OCI-LY3 (cell line): ENCODE measurements at regions not wholly inside any gene's neighbourhood (a gene's known extent, or its start where the extent isn't known, plus 50 kb on each side); places are given as distances from the start of the nearest gene placed in this dataset.

Source experiments
- H2AFZ ChIP-seq: fragments of 200-600, 300-600 bp; shearing (Covaris generic); 2 replicates; pipeline ENCODE4 v1.6.0; 2014; ENCODE audit warnings: antibody characterized with exemption, low read depth, low read length
- H3K27ac ChIP-seq: fragments of 200-600, 300-600 bp; sonication (generic); 2 replicates; pipeline ENCODE4 v1.5.1; 2014; ENCODE audit warnings: mild to moderate bottlenecking, low read length, moderate library complexity, mixed read lengths
- H3K27me3 ChIP-seq: fragments of 200-600, 300-600 bp; sonication (generic); 2 replicates; pipeline ENCODE4 v1.6.1; 2014; ENCODE audit warnings: low read depth, low read length, mixed read lengths
- H3K36me3 ChIP-seq: fragments of 200-600, 300-600 bp; sonication (generic); replicated peaks from 2 replicates; pipeline ENCODE3; 2014; ENCODE audit warnings: low read depth, low read length, mixed read lengths
- H3K4me1 ChIP-seq: fragments of 300-600, 200-600 bp; sonication (generic); 2 replicates; pipeline ENCODE4 v1.6.1; 2014; ENCODE audit warnings: low read length, mixed read lengths
- H3K4me2 ChIP-seq: fragments of 200-600, 300-600 bp; sonication (generic); 2 replicates; pipeline ENCODE4 v1.6.1; 2014; ENCODE audit warnings: low read length, mixed read lengths
- H3K4me3 ChIP-seq: fragments of 300-600, 200-600 bp; sonication (generic); 2 replicates; pipeline ENCODE4 v1.5.1; 2014; ENCODE audit warnings: antibody characterized with exemption, mild to moderate bottlenecking, low read length, moderate library complexity
- H3K79me2 ChIP-seq: fragments of 300-600, 200-600 bp; shearing (Covaris generic); 2 replicates; pipeline ENCODE4 v1.6.1; 2014; ENCODE audit warnings: mild to moderate bottlenecking, low read length, mixed read lengths
- H3K9ac ChIP-seq: fragments of 300-600, 200-600 bp; shearing (Covaris generic); 2 replicates; pipeline ENCODE4 v1.6.0; 2014; ENCODE audit warnings: mild to moderate bottlenecking, low read length, moderate library complexity
- H3K9me3 ChIP-seq: fragments of 200-600, 300-600 bp; shearing (Covaris generic); 2 replicates; pipeline ENCODE4 v1.6.1; 2014; ENCODE audit warnings: low read length, mixed read lengths; ENCODE audit not compliant: insufficient read depth
- H4K20me1 ChIP-seq: fragments of 200-600, 300-600 bp; sonication (generic); 2 replicates; pipeline ENCODE4 v1.6.1; 2016; ENCODE audit warnings: low read length, mixed read lengths; ENCODE audit not compliant: insufficient read depth
- CTCF ChIP-seq: fragments of 200-600, 300-600 bp; sonication (generic); IDR thresholded peaks from 2 replicates; pipeline ENCODE4 v1.5.1; 2014; ENCODE audit warnings: antibody characterized with exemption, low read length, low read depth
- EZH2phosphoT487 ChIP-seq: fragments of 200-600 bp; shearing (Covaris generic); IDR thresholded peaks from 2 replicates; pipeline ENCODE4 v1.6.1; 2018; ENCODE audit warnings: antibody characterized with exemption, mixed run types, low read depth

GRCh38 chr22:47580121-47580520 is 817.7 kb downstream of the TBC1D22A start:
- no peak overlapping the region for H3K4me3 ChIP-seq
- H3K36me3 ChIP-seq = no peaks in the 10 kb centered on the region
- TF ChIP-seq EZH2phosphoT487 (no peak), CTCF (no peak)
- no peaks in the 10 kb centered on the region for H3K27me3 ChIP-seq
- no peak overlapping the region for H2AFZ ChIP-seq
- H3K79me2 ChIP-seq = no peaks in the 10 kb centered on the region
- H3K9me3 ChIP-seq = peaks cover 8% of the 10 kb centered on the region
- no peaks in the 10 kb centered on the region for H3K4me1 ChIP-seq
- no peak overlapping the region for H3K4me2 ChIP-seq
- no peak overlapping the region for H3K9ac ChIP-seq
- no peak overlapping the region for H3K27ac ChIP-seq
- no peaks in the 10 kb centered on the region for H4K20me1 ChIP-seq

GRCh38 chr22:47576908-47577307 is 814.5 kb downstream of the TBC1D22A start:
- Histone ChIP-seq H3K4me1 (no peaks in the 10 kb centered on the region), H3K36me3 (no peaks in the 10 kb centered on the region), H3K79me2 (no peaks in the 10 kb centered on the region), H2AFZ (no peak overlapping the region), H4K20me1 (no peaks in the 10 kb centered on the region), H3K27me3 (no peaks in the 10 kb centered on the region), H3K9me3 (no peaks in the 10 kb centered on the region), H3K4me2 (no peak overlapping the region), H3K4me3 (no peak overlapping the region), H3K9ac (no peak overlapping the region), H3K27ac (no peak overlapping the region)
- TF ChIP-seq EZH2phosphoT487 = no peak

GRCh38 chr22:47575291-47575690 is 812.8 kb downstream of the TBC1D22A start:
- no peak overlapping the region for H3K9ac ChIP-seq
- H3K27me3 ChIP-seq = no peaks in the 10 kb centered on the region
- no peaks in the 10 kb centered on the region for H4K20me1 ChIP-seq
- TF ChIP-seq CTCF (no peak), EZH2phosphoT487 (no peak)
- no peaks in the 10 kb centered on the region for H3K79me2 ChIP-seq
- H3K4me2 ChIP-seq = no peak overlapping the region
- H3K36me3 ChIP-seq = no peaks in the 10 kb centered on the region
- H3K9me3 ChIP-seq = no peaks in the 10 kb centered on the region
- H3K4me1 ChIP-seq = no peaks in the 10 kb centered on the region
- no peak overlapping the region for H3K4me3 ChIP-seq
- no peak overlapping the region for H3K27ac ChIP-seq
- no peak overlapping the region for H2AFZ ChIP-seq

- Histone ChIP-seq H3K4me1 (no peaks in the 10 kb centered on the region), H3K27ac (no peak overlapping the region), H3K36me3 (no peaks in the 10 kb centered on the region), H2AFZ (no peak overlapping the region), H3K4me2 (no peak overlapping the region), H3K9ac (no peak overlapping the region), H3K79me2 (no peaks in the 10 kb centered on the region), H3K27me3 (no peaks in the 10 kb centered on the region), H3K9me3 (no peaks in the 10 kb centered on the region), H3K4me3 (no peak overlapping the region), H4K20me1 (no peaks in the 10 kb centered on the region)
- TF ChIP-seq CTCF (no peak), EZH2phosphoT487 (no peak)
Measured at GRCh38 chr22:47574556-47574955, 812.1 kb downstream of the TBC1D22A start.

GRCh38 chr22:47573141-47573540 is 810.7 kb downstream of the TBC1D22A start:
- no peak overlapping the region for H3K27ac ChIP-seq
- H3K36me3 ChIP-seq = no peaks in the 10 kb centered on the region
- H3K27me3 ChIP-seq = no peaks in the 10 kb centered on the region
- no peaks in the 10 kb centered on the region for H3K9me3 ChIP-seq
- H2AFZ ChIP-seq = no peak overlapping the region
- H3K4me1 ChIP-seq = no peaks in the 10 kb centered on the region
- H3K79me2 ChIP-seq = no peaks in the 10 kb centered on the region
- no peak overlapping the region for H3K9ac ChIP-seq
- TF ChIP-seq CTCF (no peak), EZH2phosphoT487 (no peak)
- H3K4me2 ChIP-seq = no peak overlapping the region
- H3K4me3 ChIP-seq = no peak overlapping the region
- H4K20me1 ChIP-seq = no peaks in the 10 kb centered on the region
